SJCRH30 (cell line): ENCODE measurements at regions not wholly inside any gene's neighbourhood (a gene's known extent, or its start where the extent isn't known, plus 50 kb on each side); places are given as distances from the start of the nearest gene placed in this dataset.

Experiments
- DNase-seq, 2 experiments: peaks; one replicate each; pipeline ENCODE4 v3.0.0-alpha.2; 2015 to 2020
- H3K27ac ChIP-seq: fragments of 250-450 bp; sonication (Bioruptor Pico); 2 replicates; pipeline ENCODE4 v1.5.1; 2020; ENCODE audit warnings: mild to moderate bottlenecking, moderate library complexity
- H3K27me3 ChIP-seq: fragments of 250-450 bp; sonication (Bioruptor Pico); 2 replicates; pipeline ENCODE4 v1.5.1; 2020; ENCODE audit warnings: mild to moderate bottlenecking, moderate library complexity
- H3K36me3 ChIP-seq: fragments of 250-450 bp; sonication (Bioruptor Pico); 2 replicates; pipeline ENCODE4 v1.5.1; 2020; ENCODE audit warnings: mild to moderate bottlenecking, moderate library complexity
- H3K4me1 ChIP-seq: fragments of 250-450 bp; sonication (Bioruptor Pico); 2 replicates; pipeline ENCODE4 v1.5.1; 2020; ENCODE audit warnings: mild to moderate bottlenecking, moderate library complexity
- H3K4me3 ChIP-seq: fragments of 250-450 bp; sonication (Bioruptor Pico); 2 replicates; pipeline ENCODE4 v1.5.1; 2020; ENCODE audit warnings: mild to moderate bottlenecking, moderate library complexity
- H3K9me3 ChIP-seq: fragments of 250-450 bp; sonication (Bioruptor Pico); replicated peaks from 2 replicates; pipeline ENCODE4 v1.5.1; 2020; ENCODE audit warnings: mild to moderate bottlenecking, moderate library complexity

DNA sequence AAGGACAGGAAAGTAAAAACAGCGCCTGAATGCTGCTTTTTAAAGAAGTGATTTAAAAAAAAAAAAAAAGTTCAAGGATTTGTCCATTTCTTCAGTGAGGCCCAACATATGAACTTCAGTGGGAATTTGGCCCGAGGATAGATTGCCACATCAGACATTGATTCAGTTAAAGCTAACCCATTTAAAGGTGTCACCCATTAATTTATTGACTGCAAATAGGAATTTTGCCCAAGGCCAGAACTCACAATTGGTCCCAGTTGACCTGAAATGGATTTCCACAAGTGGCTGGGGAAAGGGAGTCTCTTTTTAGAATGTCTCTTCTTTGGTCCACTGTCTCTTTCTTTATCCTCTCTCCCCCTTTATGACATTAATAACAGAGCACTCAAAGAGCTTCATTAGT is 86.5 kb upstream of the RPL34 start:
- H3K36me3 ChIP-seq: no peaks in the 10 kb centered on the region
- DNase-seq: peak; percentile 44 to 77
- H3K4me1 ChIP-seq: peaks cover 55% of the 10 kb centered on the region
- H3K4me3 ChIP-seq: no peak overlapping the region
- no peaks in the 10 kb centered on the region; the same call in 1 of the 2 replicates for H3K9me3 ChIP-seq
- H3K27me3 ChIP-seq: no peaks in the 10 kb centered on the region
- peak overlapping the region; percentile 100 for H3K27ac ChIP-seq

DNA sequence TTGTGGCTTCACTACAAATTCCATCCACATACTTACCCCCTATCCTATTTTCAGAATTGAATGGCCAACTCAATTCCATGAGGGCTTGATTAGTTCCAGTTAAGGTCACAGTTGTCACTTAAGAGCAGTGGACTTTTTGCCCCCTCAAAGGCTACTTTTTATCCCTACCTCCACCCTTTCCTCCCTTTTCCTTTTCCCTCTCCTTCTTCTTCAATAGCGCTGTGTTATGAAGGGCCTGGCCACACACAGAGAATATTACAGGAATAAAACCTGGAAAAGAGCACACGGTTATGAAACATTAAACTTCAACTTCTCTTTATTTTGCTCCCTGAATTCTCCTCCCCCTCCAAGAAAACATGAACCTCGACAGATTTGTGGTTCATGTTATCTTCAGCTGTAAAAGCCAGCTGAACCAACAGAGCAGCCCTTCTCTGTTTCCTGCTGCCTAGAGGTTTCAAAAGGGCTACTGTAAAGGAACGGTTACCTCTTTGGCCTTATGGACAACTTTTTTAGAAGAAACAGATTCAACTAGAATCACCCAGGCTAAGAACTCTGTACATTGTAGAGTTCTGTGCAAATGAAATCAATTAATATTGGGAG is 87.0 kb upstream of the RPL34 start:
- Histone ChIP-seq H3K4me1 (peaks cover 55% of the 10 kb centered on the region), H3K9me3 (no peaks in the 10 kb centered on the region; the same call in 1 of the 2 replicates), H3K4me3 (no peak overlapping the region), H3K27ac (peak overlapping the region; percentile 100), H3K27me3 (no peaks in the 10 kb centered on the region), H3K36me3 (no peaks in the 10 kb centered on the region)
- peak; percentile 83 to 95 for DNase-seq

DNA sequence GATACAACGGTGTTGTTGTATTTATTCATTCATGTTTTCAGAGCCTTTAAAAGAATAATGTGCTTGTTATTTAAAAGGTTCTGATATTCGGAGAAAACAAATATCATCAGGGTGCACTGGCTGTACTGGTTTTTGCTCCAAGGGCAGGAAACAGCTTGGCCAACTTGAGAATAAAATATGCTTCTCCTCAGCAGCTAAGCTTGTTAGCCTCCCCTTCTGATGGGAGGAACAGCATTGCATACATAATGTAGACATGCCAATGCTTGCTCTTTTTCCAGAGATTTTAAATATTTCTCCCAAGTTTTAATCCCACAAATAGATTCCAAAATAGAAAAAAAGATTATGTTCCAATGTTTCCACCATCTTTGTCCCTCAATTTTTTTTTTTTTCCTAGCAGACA is 87.6 kb upstream of the RPL34 start:
- H3K36me3 ChIP-seq: no peaks in the 10 kb centered on the region
- peaks cover 55% of the 10 kb centered on the region for H3K4me1 ChIP-seq
- H3K27ac ChIP-seq: peak overlapping the region; percentile 100
- no peak overlapping the region for H3K4me3 ChIP-seq
- H3K27me3 ChIP-seq: no peaks in the 10 kb centered on the region
- no peak for DNase-seq
- no peaks in the 10 kb centered on the region; the same call in 1 of the 2 replicates for H3K9me3 ChIP-seq

DNA sequence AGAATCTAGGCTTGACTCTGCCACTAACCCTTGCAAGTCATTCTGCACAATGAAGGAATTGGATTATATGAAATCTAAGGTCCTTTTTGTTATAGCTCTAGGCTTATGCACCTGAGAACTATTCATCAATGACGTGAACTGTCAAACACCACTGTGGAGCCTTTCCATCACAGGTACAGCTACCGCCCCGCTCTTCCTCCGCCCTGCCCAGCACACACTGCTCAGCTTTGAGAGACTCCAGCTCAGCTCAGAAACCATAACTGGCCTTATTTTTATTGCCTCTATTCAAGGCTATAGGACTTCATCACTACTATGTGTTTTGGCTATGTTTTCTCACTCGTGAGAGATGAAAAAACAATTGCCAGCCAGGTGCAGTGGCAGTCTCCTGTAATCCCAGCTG is 88.2 kb upstream of the RPL34 start:
- peaks cover 55% of the 10 kb centered on the region for H3K4me1 ChIP-seq
- no peaks in the 10 kb centered on the region for H3K27me3 ChIP-seq
- no peak overlapping the region for H3K4me3 ChIP-seq

DNA sequence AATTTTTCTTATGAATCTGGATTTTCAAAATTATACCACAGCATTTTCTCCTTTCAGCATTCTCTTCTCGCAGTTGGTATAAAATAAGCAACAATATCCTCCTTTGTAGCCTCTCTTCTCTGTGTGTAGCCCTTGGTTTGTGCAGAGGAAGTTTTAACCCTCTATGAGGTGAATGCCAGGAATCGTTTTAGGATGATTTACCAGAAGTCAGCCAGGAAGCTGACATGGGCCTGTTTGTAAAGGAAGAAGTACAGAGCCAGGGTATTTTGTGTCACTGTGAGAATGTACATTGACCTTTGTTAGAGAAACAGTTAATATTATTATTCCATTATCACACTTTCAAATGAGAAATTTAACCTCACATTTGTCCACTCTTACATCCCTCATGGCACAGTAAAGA is 88.9 kb upstream of the RPL34 start:
- no peak for DNase-seq
- no peak overlapping the region for H3K4me3 ChIP-seq
- H3K4me1 ChIP-seq: peaks cover 55% of the 10 kb centered on the region
- no peaks in the 10 kb centered on the region for H3K27me3 ChIP-seq
- H3K27ac ChIP-seq: peak overlapping the region; percentile 100
- no peaks in the 10 kb centered on the region; the same call in 1 of the 2 replicates for H3K9me3 ChIP-seq
- no peaks in the 10 kb centered on the region for H3K36me3 ChIP-seq

More for the DNA sequence above, 88.2 kb upstream of the RPL34 start:
- Histone ChIP-seq H3K36me3 (no peaks in the 10 kb centered on the region), H3K27ac (peak overlapping the region; percentile 100), H3K9me3 (no peaks in the 10 kb centered on the region; the same call in 1 of the 2 replicates)
- peak in 1 of 2 experiments; percentile 38 for DNase-seq

DNA sequence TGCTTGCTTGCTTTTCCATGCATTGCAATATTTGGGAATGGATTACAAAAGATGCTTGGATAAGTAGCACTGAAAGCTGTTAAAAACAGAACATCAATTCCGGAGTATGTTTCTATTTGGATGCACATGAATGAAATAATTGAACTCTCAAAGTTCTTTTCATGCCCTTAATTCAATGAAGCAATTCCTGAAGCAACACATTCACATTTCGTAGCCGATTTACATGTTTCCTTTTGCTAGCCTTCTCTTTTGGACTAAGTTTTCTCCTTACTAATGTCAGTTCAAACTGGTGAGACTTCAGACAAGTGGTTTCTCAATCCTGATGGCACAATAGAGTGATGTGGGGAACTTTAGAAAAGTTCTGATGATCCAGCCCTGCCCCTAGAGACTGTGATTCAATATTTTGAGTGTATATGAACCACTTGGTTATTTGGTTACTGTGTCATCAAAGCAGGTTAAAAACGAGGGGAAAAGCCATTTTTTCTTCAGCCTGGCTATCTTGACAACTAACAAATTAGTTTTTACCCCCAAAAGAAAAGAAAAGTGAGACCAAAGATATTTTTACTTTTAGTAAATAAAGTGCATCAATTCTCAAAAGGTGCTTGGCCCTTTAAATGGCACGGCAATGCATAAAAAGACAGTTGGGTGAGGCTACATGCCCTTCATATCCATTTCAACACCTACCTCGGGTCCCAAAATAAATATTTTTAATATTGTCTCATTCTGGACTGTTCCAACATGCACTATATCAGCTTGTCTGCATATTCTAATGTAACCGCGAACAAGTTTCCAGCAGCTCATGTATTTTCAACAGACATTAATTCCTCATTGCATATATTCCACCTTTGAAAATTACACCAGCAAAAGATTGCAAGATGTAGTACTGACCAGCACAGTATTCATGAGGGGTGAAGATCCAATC is 90.1 kb upstream of the RPL34 start:
- Histone ChIP-seq H3K4me3 (no peak overlapping the region), H3K4me1 (peaks cover 45% of the 10 kb centered on the region), H3K36me3 (no peaks in the 10 kb centered on the region), H3K27me3 (no peaks in the 10 kb centered on the region), H3K9me3 (no peaks in the 10 kb centered on the region), H3K27ac (no peak overlapping the region; the same call in none of the 2 replicates)
- no peak for DNase-seq

DNA sequence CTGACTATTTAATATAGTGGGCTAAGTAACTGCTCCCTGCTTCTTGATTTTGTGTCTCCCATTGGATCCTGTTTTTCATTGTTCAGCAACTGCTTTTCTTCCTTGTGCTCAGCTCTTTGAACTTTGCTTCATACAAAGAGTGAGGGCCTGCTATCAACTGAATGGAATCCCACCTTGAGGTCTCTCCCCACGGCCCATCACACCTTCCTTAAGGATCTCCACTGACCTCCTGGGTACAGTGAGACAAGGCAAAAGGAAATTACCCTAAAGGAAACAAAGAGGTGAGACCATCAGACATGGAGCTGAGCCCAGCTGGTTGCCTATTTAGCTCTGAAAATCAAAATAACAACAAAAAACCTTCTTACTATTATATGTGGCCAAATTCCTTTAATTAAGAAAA is 91.3 kb upstream of the RPL34 start:
- Histone ChIP-seq H3K9me3 (0 out of 2 replicates have a peak, but pooled peaks cover 3% of the 10 kb centered on the region), H3K27me3 (no peaks in the 10 kb centered on the region), H3K36me3 (no peaks in the 10 kb centered on the region), H3K27ac (no peak overlapping the region), H3K4me3 (no peak overlapping the region), H3K4me1 (peaks cover 34% of the 10 kb centered on the region)
- no peak for DNase-seq

DNA sequence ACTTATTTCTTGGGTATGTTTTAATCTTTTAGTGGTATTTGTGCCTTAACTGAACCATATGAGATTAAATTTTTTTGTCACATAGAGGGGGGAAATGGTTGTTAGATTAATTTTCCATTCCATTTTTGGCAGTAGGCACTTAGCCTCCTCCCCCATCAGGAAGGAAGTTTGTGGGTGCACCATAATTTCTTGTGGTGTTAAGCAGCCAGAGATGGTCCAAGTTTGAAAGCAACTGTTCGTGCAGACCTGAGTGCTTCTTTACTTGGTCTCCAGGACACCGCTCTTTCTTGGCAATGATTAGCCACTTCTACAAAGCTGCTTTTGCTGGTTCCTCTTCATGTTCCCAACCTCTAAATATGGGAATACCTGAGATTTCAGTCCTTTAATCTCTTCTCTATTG is 92.7 kb upstream of the RPL34 start:
- Histone ChIP-seq H3K9me3 (0 out of 2 replicates have a peak, but pooled peaks cover 3% of the 10 kb centered on the region), H3K27me3 (no peaks in the 10 kb centered on the region), H3K4me3 (no peak overlapping the region), H3K27ac (no peak overlapping the region), H3K4me1 (peaks cover 22% of the 10 kb centered on the region), H3K36me3 (no peaks in the 10 kb centered on the region)
- DNase-seq: no peak

DNA sequence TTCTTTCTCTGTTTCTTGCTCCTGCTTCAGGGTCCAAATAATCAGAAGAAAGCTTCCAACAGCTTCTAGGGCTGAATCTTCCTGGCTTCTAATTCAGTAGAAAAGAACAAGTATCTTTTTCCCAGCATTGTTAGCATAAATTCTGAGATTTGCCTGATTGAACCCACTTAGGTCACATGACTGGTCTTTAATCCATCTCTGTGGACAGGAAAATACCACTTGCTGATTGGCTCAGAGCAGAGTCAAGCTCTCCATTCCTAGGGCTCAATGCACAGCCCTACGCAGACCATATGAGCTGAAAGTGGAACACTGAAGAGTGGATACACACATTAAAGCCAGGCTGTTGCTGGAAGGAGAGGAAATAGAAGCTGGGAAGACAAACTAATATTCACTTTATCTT is 99.6 kb upstream of the RPL34 start:
- Histone ChIP-seq H3K9me3 (0 out of 2 replicates have a peak, but pooled peaks cover 3% of the 10 kb centered on the region), H3K27me3 (no peaks in the 10 kb centered on the region), H3K4me1 (no peaks in the 10 kb centered on the region), H3K4me3 (no peak overlapping the region), H3K27ac (no peak overlapping the region), H3K36me3 (no peaks in the 10 kb centered on the region)
- no peak for DNase-seq

DNA sequence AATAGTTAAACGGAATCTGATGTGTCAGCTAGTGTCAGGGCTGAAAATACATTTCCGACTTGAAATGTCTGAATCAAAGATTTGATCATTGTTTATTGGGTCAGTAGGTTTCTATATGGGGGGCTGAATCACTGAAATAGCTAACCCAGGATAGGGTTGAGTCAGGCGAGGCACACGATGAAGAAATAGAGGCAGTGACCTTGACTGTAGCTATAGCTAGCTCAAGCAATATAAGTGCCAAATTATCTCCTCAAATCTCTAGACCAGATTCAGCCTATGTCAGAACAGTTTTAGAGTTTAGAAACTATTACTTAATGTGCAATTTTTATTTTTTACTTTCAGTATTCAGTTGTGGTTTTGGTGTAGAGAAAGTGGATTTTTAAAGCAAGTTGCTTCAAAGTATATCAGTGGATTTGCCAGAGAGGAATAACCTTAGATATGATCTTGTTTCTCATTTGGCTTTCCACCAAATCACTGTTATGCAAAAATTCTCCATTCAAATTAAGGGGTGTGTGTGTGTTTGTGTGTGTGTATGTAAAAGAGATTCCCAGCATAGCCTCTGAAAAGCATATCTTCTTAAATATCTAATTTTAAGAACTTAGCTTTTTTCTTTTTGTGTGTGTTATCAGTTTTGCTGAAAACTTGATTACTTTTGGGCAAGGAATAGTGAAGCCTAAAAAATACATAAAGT is 100.3 kb upstream of the RPL34 start:
- DNase-seq: no peak
- Histone ChIP-seq H3K9me3 (0 out of 2 replicates have a peak, but pooled peaks cover 3% of the 10 kb centered on the region), H3K27ac (no peak overlapping the region), H3K36me3 (no peaks in the 10 kb centered on the region), H3K27me3 (no peaks in the 10 kb centered on the region), H3K4me1 (no peaks in the 10 kb centered on the region), H3K4me3 (no peak overlapping the region)

DNA sequence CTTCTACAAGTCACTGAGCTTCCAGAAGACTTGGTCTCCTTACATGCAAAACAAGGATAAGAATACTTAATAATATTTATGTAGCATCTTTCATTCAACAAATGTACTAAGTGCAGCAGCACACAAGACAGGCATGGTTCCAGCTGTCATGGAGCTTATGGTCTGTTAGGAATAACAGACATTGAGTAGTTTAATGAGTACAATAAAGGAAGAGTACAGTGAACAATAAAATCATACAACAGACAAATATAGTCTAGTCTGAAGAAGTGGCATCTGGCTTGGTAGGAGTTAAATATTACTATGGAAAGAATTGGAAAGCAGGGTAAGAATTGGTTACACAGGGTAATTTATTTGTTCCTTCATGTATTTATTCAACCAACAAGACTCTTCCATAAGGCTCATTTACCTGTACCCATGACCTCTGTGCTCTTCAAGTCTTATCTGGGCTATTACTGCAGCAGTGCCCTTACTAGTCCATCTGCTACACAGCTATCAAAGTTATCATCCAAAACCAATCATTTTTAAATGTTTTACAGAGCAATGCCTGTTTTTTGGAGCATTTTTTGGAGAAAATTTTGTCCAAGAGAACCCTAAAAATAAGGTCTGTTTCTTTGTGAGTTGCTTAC is 101.1 kb upstream of the RPL34 start:
- Histone ChIP-seq H3K4me3 (no peak overlapping the region), H3K4me1 (no peaks in the 10 kb centered on the region), H3K9me3 (no peaks in the 10 kb centered on the region), H3K36me3 (no peaks in the 10 kb centered on the region), H3K27me3 (no peaks in the 10 kb centered on the region), H3K27ac (no peak overlapping the region)
- DNase-seq: no peak

DNA sequence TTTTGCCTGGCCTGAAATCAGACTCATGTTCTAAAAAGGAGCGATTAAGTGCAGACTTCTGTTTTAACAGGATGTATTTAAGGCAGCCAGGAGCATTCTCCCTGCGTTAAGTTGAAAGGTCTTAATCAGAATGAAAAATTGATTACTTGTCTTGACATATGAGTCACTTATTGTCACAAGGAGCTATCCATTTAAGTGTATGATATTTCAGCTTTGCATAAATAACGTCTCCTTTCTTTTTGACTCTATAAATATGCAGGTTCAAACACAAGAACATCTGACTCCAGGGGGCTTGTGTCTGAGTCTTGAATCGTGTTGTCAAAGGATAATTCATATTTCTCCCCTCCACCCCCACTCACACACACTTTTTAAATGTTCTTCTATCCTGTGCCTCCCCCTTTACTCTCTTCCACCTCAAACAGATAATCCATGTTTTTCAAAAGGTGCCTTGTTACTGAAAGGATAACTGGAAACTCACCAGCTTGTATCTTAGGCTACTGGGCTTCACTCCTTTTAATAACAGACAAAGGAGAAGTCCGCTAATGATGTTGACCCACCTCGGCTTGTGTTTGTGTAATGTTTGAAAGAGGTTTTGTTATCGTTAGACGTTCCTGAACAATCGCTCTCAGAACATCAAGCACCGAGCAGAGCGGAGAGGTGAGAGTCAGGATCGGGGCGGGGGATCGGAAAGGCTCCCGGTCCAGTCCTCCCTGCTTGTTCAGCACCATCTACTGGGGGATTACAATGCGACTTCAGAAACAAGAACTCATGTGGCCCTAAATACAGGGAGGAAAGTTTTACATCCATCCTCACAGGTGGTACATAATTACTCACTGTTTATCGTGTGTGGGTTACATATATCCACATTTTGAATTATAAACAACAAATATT is 107.5 kb upstream of the RPL34 start:
- H3K4me1 ChIP-seq: no peaks in the 10 kb centered on the region
- no peak for DNase-seq
- no peaks in the 10 kb centered on the region for H3K36me3 ChIP-seq
- H3K27ac ChIP-seq: no peak overlapping the region
- no peaks in the 10 kb centered on the region for H3K9me3 ChIP-seq
- H3K4me3 ChIP-seq: no peak overlapping the region
- H3K27me3 ChIP-seq: no peaks in the 10 kb centered on the region

DNA sequence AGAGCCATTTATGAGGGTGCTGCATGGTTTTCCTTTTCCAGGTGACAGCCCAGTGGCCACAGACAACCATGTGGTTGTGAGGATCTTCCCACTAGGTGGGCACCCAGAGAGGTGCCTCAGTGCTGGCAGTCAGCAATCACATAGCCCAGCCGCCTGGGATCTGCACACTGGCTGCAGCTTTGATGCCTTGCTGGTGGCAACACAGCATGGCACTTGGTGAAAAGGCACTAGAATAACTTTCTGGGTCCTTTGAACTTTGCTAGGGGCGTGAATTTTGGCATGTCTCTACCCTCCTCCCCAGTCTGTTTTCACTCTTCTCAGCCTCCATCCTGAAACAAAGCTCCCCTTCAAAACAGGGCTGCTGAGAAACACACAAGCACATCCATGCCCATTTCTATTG is 108.8 kb upstream of the RPL34 start:
- Histone ChIP-seq H3K27me3 (no peaks in the 10 kb centered on the region), H3K27ac (no peak overlapping the region), H3K9me3 (no peaks in the 10 kb centered on the region), H3K4me3 (no peak overlapping the region), H3K36me3 (no peaks in the 10 kb centered on the region), H3K4me1 (no peaks in the 10 kb centered on the region)
- DNase-seq: no peak

DNA sequence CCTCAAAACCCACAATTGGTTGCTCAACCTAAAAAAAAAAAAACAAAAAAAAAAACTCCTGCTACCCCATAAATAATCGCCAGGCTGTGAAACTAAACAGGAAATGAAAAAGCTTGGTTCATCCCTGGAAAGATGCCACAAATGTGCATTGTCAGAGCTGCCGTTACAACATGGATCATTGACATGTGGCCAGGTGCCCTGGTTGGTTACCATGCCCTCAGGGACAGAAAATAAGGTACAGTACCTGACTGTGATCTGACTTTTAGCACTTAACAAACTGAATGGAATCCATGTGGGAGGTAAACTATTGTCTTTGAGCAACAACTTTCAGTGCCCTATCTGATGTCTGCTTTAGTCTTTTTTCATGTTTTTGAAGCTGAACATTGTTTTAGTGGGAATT is 118.0 kb upstream of the RPL34 start:
- no peaks in the 10 kb centered on the region for H3K27me3 ChIP-seq
- no peak for DNase-seq

More for the DNA sequence above, 118.0 kb upstream of the RPL34 start:
- no peaks in the 10 kb centered on the region for H3K4me1 ChIP-seq
- H3K9me3 ChIP-seq: no peaks in the 10 kb centered on the region; the same call in 1 of the 2 replicates
- no peak overlapping the region for H3K27ac ChIP-seq
- no peak overlapping the region for H3K4me3 ChIP-seq
- H3K36me3 ChIP-seq: no peaks in the 10 kb centered on the region
